Neural cell (in vitro differentiated cells): ENCODE measurements at regions not wholly inside any gene's neighbourhood (a gene's known extent, or its start where the extent isn't known, plus 50 kb on each side); places are given as distances from the start of the nearest gene placed in this dataset.

Source experiments
- CTCF ChIP-seq: fragments of 450-650 bp; IDR thresholded peaks from 2 replicates; pipeline ENCODE4 v1.5.1; 2014; ENCODE audit warnings: antibody characterized with exemption, mild to moderate bottlenecking, moderate library complexity; ENCODE audit not compliant: poor library complexity, severe bottlenecking
- EP300 ChIP-seq: fragments of 450-650 bp; conservative IDR thresholded peaks from 2 replicates; pipeline ENCODE4 v1.6.1; 2014; ENCODE audit warnings: antibody characterized with exemption, mild to moderate bottlenecking, moderate library complexity; ENCODE audit not compliant: poor library complexity, severe bottlenecking
- EZH2 ChIP-seq: fragments of 200-600, 300-800 bp; shearing (Covaris generic), sonication (generic); IDR thresholded peaks from 2 replicates; pipeline ENCODE4 v1.6.1; 2014; ENCODE audit warnings: antibody characterized with exemption, low read length, borderline replicate concordance, mild to moderate bottlenecking; ENCODE audit not compliant: insufficient read depth, poor library complexity, severe bottlenecking
- POLR2AphosphoS5 ChIP-seq: IDR thresholded peaks from 2 replicates; pipeline ENCODE4 v1.6.1; 2012
- RAD21 ChIP-seq: fragments of 450-650 bp; conservative IDR thresholded peaks from 2 replicates; pipeline ENCODE4 v1.6.1; 2014; ENCODE audit warnings: antibody characterized with exemption, mild to moderate bottlenecking, moderate library complexity
- REST ChIP-seq: IDR thresholded peaks from 2 replicates; pipeline ENCODE4 v1.6.1; 2012; ENCODE audit warnings: borderline replicate concordance
- SMC3 ChIP-seq: fragments of 450-650 bp; conservative IDR thresholded peaks from 2 replicates; pipeline ENCODE4 v1.6.1; 2014; ENCODE audit warnings: antibody characterized with exemption, mild to moderate bottlenecking, moderate library complexity; ENCODE audit not compliant: poor library complexity

- TF ChIP-seq CTCF (no peak), EP300 (no peak), REST (no peak), POLR2AphosphoS5 (no peak), EZH2 (no peak), SMC3 (no peak), RAD21 (no peak)
Measured at GRCh38 chr19:33954686-33955085, 158.0 kb downstream of the KCTD15 start.
